ENCODE measurements at regions not wholly inside any gene's neighbourhood (a gene's known extent, or its start where the extent isn't known, plus 50 kb on each side); places are given as distances from the start of the nearest gene placed in this dataset.
A peak's percentile ranks its signal among the peaks of the same experiment; 100 is the strongest.

DNA sequence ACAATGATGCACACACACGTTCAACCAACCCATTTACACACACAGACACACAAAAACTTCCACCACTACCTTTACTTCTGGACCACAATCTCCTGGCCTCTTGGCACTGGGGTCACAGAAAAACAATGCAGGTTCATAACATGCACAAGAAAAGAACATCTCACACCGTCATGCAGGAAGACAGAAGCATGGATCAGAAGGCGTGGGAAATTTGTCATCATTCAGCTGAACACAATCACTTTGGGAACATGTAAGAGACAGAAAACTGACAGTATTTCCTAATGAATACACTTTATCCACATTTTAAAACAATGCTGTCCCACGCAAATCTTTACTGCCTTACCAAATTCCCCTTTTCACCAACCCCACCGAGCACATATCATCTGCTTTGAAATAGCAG lies 501.9 kb upstream of the KLHL29 start:
- DNase-seq, result no peak

DNA sequence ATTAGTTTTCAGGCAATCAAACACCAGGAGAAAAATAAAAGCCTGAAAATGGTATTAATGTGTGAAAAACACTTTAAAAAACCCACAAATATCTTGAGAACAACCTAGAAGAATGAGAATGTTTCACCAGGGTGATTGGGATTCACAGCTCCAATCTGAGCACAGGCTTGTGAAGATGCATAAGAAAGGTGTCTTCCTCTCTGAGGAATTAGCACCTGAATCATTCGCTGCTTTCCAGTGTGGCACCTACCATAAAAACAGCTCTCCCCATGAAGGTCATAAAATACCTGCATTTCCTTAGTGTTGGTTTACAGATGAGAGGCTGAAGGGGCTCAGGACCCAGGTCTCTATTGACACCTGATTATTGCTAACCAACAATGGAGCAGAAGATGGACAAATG lies 499.7 kb upstream of the KLHL29 start:
- DNase-seq, result no peak

DNA sequence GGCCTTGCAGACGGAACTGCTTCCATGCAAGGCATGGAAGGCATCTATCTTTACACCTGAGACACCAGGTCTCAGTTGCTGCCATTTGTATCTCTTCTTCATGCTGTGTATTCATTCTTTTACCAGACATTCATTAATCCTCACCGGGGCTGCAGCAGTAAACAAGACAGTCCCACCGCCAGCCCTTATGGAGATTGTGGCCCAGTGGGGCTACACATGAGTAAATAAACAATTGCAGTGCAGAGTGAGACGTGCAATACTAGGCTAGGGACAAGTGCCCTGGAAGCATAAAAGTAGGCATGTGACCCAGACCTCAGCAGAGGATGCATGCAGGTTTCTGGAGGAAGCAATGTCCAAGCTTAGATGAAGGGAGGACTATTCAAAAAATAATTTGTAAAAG lies 497.6 kb upstream of the KLHL29 start:
- no peak for DNase-seq

DNA sequence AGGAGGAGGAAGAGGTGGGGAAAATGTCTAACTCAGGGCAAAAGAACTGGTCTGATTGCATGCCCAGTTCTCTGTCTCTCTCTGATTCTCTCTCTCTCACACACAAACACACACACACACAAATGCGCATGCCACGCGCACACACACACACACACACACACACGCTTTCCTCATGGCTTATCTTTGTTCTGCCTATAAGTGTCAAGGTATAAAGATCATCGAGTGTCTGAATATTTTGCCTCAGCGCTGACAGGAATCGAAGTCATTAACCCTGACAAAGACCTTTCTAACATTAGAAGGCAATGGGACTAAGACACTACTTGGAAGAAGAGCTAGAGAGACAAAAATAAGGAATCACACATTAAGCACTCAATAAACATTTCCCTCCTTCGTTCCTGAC lies 497.1 kb upstream of the KLHL29 start:
- DNase-seq, result no peak

DNA sequence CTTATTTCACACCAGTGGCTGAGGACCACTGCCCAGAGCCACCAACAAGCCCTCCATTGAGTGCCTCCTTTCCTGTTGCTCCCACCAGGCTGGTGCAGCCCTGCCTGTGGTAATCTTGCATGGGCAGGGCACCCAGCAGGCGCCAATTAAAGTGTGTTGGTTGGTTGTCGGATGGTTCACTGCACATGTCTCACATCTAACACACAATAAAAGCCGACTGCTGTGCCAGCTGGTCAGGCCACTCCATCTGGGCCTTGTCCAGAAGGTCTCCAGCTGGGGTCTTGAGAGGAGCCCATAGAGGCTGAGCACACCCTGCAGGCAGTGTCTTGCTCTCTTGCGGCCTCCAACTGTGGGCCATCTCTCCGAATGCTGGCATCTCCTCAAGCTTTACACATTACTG lies 494.8 kb upstream of the KLHL29 start:
- no peak for DNase-seq

DNA sequence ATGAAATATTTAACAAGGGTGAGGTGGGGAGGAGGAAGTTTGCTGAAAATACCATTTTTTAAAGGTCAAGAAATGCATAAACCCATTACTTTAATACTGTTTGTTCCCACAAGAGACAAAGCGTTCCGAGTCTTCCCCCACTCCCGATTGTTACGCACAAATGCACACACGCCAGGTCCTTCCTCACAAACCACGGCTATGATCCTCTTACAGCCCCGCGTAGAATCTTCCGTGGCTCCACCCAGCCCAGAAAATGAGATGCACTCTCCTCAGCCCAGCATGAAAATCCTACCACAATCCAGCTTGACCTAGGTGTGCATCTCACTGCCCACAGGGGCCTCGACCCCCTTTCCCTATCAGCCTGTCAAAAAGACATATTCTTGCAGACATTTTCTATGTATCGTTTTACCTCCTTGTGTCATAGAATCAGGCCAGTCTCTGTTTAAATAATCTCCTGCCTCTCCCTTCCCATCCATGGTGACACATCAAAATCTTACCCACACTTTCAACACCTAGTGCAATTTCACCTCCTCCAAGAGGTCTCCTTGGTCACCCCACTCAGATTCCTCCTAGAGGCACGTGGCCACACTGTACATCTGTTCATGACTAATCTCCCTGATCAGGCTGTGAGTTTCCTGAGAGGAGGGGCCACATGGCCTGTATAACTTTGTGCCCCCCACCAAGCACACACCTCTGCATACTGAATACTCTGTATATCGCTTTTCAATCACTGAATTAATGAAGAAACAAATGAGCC lies 491.0 kb upstream of the KLHL29 start:
- no peak for DNase-seq

DNA sequence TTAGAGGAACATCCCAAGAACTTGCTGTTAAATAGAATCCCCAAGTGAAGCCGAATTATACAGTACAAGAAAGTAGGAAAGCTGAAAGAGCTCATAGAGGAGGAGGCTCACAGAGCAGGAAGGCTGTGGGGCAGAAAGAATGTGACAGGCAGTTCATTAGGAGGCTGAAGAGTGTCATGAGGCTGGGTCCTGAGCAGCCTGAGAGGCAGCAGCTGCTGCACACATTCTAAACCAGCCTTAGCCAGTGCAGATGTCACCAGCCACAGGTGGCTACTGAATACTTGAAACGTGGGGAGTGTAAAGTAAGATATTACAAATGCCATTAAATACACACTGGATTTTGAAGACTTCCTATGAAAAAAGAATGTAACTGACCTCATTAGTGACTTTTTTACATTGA lies 490.2 kb upstream of the KLHL29 start:
- DNase-seq, result no peak

DNA sequence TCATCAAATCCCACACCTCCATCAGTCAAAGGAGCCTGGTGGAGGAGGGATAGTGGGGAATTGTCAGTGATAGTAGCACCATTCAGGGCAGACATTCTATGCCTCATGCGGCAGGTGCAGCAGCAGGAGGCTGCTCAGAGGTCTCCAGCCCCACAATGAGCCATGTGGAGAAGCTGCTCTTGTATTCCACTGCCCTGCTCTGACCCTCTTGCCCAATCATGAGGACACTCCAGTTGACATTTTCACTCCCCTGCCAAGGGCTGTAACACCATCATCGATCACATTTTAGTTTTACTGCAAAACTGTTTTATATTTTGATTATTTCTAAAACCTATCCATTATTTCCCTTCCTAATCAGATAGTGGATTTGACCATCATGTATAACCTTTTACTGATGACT lies 487.6 kb upstream of the KLHL29 start:
- no peak for DNase-seq

DNA sequence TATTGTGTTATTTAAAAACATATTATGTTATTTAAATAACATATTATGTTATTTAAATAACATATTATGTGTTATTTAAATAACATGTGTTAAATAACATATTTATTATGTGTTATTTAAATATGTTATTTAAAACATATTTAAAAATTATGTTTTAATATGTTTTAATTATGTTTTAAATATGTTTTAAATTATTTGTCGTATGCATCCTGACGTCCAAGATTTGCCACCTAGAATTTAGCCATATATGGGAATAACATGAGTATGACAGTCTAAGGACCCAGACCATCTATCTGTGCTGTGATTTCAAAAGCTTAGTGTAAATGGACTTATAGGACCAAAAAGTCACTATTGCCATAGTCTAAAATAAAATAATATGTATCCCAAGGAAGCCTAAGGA lies 484.3 kb upstream of the KLHL29 start:
- no peak for DNase-seq

DNA sequence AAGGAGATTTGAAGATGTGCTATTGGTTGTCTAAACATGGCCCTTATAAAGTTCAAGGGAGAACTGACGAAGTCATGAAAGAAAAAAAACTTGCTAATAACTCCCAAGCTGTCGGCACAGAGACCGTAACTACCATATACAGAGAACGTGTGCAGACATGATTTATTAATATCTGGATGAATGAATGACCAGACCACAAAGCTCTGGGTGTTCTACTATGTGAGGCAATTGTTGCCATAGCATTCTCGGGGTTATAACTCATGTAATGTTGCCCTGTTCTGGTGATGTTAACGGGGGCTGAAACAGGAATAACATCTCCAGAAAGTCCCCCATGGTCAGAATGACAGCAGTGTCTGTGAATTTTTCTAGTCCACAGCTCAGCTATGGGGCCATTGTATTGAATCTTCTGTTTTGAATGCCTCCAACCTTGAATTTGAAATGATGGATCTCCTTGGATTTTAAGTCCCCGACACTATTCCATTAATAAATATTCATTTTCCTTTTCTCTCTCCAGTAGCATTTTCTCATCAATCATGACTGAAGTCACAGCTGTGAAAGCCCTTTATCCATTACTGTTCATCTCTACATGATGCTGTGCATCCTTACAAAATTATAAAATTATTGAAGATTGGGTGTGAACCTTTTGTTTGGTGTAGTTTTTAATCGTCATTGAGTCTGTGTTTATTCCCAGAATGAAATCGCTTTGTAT lies 483.4 kb upstream of the KLHL29 start:
- no peak for DNase-seq

DNA sequence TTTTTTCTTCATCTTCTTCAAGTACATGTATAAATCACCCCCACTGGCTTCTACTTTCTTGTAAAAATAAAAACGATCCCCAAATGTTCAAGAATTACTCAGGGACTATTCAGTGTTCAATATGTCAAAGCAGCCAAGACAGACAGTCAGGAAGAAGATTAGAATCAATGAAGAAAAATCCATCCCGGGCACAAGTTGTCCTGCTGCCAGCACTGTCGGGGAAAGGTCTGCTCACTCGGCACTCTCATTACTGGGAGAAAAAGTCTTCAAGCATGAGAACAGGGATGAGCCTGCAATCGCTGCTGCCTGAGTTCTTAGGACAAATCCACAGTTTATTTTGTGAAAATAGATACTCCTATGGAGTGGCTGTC lies 482.8 kb upstream of the KLHL29 start:
- no peak for DNase-seq

DNA sequence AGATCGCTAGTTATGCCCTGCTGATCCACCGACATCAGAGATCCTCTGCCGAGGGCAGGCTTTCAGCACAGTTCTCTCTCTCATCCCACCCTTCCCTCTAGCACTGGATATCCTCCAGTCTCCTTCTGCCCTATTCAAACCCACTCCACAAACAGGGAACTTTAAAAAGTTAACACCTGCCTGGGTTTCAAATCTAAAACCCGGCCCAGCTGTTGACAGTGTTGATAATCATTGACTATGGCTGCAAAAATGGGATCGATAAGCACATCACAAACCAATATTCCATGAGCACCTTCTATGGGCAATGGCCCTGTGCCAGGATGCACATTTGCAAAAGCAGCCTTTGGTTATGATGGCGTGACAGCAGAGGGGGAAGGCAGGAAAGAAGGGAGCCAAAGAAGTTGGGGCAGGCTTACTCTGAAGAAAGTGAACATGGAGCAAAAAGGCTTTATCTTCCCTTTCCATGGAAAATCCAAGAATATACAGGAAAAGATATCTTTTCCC lies 482.3 kb upstream of the KLHL29 start:
- no peak for DNase-seq

DNA sequence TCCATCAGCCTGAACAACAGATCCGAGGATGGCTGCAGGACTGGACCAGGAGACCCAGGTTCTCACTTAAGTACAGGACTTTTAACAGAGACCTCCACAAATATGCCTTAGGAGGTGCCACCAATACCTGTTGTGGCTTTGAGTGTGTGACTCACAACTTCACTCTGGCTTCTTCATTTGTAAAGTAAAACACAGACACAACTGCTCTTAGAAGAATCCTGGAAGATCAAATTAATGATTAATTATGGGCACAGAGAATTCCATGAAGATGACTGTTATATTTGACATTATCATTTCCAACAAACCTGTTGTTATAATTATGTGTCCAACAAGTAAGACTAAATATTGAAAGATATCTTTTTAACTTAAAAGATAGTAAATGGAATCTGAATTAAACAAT lies 481.4 kb upstream of the KLHL29 start:
- no peak for DNase-seq

DNA sequence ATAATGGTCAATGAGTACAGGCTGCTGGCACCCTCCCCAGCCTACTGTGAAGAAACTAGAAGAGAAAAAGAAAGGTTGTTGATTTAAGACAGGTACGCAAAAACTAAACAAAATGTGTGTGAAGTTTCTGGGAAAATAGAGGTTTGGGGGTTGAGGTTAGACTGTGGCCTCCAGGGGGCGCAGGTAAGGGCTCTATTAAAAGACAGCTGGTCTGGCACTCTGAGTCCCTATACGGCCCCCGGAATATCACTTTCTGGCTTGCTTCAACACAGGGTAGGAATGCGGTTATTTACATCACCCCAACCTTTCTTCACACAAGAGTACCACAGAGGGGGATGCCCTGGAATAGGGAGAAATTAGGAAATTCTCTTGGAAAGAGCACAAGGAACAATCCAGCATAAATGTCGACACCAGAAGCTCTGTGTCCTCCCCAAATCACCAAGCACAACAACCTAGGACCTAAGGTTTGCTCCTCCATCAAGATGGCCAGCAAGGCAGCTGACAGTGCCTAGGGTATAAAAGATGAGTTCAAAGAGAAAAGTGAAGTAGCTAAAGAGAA lies 480.8 kb upstream of the KLHL29 start:
- no peak for DNase-seq

DNA sequence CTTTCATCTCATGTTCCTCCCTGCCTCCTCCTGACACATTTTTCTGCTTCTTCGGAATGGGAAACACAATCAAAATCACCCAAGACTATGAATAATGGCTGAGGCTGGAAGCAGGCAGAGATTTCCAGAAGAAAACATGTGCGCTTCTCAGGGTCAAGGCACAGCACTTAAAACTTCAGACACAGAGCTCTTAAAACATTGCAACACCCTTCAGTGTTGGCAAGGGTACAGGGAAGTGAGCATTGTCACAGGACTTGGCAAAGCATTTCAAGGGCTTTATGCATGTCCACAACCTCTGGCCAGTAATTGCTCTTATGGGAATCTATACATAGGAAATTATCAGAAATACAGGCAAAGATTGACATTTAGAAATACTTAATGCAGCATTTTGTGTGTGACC lies 477.6 kb upstream of the KLHL29 start:
- peak; percentile 49 for DNase-seq

DNA sequence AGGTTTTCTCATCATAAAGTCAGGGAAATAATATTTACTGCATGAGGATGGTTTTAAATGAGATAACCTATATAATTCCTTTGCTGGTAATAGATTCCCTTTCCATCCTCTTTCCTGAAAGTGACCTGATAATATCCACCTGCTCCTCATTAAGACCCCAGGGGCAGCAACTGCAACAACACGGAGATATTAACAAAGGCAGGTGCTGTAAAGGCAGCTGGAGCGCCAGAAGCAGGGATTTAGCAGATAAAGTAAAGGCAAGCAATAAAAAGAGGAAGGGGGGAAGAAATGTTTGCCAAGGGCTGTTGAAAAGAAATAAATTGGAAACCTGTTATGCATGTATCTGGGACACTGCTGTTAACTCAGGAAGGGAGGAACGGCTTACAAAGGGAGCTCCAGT lies 472.6 kb upstream of the KLHL29 start:
- no peak for DNase-seq

DNA sequence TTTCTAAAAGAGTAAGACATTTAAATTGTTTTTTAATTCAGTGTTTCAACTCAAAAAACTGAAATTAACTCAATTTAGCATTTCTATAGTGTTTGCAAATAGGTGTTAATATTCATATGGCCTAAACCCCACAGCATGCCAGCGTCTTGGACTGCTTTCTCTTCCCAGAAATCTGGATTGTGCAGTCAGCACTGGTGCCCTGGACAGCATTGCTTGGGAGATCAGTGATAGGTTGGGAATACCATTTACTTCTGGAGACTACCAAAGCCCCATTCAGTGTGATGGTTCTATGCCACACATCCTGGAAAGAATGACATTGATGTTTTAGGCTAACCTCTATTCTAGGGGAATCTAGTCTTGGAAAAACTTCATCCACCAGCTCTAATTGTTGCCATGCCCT lies 455.0 kb upstream of the KLHL29 start:
- DNase-seq, result no peak

DNA sequence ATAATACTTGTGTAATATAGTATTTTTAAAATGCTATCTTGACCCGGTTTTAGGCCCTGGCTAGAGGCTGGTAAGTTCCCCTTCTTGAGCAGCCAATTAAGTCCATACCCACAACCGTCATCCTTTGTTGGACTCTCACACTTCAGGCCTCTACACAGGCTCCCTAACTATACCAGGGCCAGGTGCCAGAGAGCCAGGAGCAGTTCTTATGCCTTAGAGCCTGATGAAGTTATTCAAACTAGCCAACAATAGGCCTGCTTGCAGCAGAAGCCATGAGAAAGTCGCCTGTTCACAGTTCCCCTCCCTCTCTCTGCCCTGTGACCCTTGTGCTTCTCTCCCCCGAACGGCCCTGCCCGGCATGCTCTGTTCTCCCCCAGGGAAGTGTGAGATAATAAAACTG lies 454.2 kb upstream of the KLHL29 start:
- DNase-seq, result no peak

DNA sequence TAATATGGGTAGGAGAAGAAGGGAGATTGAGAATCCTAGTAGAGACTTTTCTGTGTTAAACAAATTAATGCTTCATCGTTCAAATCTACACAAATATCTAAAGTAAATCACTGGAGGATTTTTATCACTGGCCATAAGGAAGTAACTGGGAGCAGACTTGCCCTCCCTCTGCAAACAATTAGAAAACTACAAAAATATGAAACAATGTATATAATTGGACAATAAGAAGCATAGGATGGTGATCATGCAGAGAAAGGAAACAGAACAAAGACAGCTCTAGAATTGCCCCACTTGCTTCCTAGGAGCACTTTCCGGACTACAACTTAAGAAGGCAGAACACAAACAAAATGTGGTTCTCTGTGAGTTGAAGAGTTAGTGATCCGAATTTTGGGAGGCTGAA lies 452.7 kb upstream of the KLHL29 start:
- DNase-seq, result no peak

DNA sequence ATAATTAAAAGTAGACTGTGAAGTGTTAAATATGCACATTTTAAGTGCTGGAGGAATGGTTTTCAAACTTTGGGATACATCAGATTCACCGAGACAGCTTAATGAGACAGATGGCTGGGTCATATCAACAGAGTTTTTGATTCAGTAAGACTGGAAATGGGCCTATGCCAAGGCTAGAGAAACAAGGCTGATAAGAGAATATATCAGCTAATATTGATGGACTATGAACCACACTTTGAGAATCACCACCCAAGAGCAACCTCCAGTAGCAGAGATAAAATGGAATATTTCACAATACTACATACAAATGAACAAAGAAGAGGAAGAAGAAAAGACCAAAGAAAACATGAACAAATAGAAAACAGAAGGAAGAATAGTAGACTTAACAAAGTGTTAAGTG lies 450.2 kb upstream of the KLHL29 start:
- DNase-seq, result no peak

DNA sequence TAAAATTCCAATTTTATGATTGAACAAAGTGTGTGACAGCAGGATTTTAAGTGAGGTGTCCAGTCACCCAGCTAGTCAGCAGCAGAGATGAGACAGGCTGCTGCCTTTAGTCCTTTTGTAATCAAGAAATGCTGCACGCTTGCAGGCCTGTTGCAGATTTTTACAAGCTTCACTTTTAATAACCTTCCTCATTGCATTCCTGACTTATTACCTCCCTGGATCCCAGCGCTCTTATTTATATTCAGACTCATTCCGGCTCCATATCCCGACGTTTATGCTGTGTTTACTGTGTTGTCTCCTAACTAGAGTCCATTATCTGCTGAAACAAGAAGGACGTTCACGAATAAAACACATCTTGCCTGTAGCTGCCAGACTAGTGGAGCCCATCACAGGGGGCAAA lies 442.5 kb upstream of the KLHL29 start:
- no peak for DNase-seq

DNA sequence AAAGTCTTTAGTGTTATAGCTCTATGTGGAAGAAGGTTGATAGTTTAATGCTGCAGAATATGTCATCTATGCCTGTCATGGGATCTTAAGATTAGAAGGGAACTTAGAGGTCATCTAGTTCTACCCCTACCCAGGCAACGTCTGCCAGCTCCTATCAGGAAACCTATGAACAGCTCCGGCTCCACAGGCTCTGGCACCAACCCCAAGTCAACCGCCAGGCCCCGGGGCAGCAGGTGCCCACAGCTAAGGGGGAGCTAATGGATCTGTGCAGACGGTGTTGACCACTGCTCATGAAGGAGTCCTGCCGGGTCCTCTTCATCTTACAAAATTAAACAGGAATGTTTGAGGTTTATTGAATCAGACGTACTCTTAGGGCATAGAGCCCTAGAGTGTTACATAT lies 440.8 kb upstream of the KLHL29 start:
- DNase-seq, result no peak

DNA sequence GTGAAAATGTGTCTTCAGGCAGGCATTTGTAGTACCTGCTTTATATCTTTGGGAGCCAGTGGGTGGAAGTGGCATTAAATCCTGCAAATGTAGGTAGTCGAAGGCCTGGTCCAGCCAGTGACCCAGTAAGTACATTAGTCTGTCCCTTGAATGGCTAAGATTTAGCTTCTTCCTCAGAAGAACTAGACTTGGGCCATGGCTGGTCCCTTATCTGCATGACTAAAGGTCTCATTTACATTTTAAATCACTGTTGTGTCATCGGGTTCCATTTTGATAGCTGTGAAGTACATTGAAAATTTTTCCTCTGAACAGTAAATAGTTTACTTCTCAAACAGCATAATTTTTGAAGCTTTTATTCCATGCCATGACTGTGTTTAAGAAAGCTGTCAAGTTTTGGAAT lies 438.4 kb upstream of the KLHL29 start:
- DNase-seq, result no peak

DNA sequence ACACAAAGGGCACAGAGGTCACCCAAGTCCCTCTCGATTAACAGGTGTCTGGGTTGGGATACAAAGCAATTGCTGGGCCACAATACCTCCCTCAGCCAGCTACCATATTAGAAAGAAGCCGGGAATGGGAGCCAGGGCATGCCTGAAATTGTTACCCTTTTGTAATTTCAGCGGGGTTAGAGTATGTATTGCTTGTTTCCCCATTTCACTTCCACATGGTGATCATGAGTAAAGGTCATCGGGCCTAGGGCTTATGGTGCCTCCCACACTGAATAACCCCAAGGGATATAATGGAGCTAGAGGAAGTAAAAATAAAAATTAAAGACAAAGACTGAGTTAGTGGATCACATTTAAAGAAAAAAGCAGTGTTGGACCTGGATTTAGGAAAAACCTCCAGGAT lies 437.2 kb upstream of the KLHL29 start:
- DNase-seq, result peak; percentile 85

DNA sequence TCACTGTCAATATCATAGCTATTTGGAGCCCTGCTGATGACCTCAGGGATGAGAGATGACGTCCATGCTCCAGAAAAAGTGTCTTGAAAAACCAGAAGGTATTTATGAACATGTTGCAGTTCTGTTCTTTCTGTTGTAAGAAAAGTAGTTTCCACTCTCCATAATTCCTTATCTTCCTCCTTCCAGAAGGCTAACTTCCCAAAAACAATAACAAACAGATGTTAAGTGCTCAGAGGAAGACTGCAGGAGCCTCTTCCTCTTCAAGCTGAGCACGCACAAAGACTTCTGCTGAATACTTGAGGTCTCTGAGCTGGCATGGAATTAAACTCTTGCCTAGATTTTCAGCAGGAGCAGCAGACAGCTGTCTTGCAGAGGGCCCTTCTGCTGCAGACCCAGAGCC lies 434.5 kb upstream of the KLHL29 start:
- DNase-seq, result peak; percentile 11
